ENCODE measurements at regions not wholly inside any gene's neighbourhood (a gene's known extent, or its start where the extent isn't known, plus 50 kb on each side); places are given as distances from the start of the nearest gene placed in this dataset.

GRCh38 chr2:126602334-126602733 lies 53.6 kb upstream of the GYPC start:
- no peak overlapping the region for H3K4me3 Mint-ChIP-seq
- H3K4me1 ChIP-seq (ENCODE audit: control insufficient read depth, insufficient read depth, low read length) = no peaks in the 10 kb centered on the region
- H3K27me3 Mint-ChIP-seq (ENCODE audit: insufficient read depth) = no peaks in the 10 kb centered on the region
- WGBS, 2 experiments (ENCODE audit: insufficient coverage in 1 of 2, insufficient read length in 1 of 2) = 76 to 88% methylated on average over 2 of the region's 2 CpGs
- no peak overlapping the region for H3K27ac Mint-ChIP-seq
- no peak overlapping the region for H3K27ac ChIP-seq (ENCODE audit: low read depth, low read length)
- no peak overlapping the region for H3K4me3 ChIP-seq (ENCODE audit: low read length)
- H3K27me3 ChIP-seq (ENCODE audit: control insufficient read depth, insufficient read depth, low read length, poor library complexity, severe bottlenecking) = no peaks in the 10 kb centered on the region
- no peak for DNase-seq
- no peaks in the 10 kb centered on the region for H3K36me3 ChIP-seq (ENCODE audit: control insufficient read depth, insufficient read depth, low read length)
- H3K9ac ChIP-seq (ENCODE audit: extremely low read depth, low read length, poor library complexity, severe bottlenecking) = no peak overlapping the region
- TF ChIP-seq, protein P1, sequence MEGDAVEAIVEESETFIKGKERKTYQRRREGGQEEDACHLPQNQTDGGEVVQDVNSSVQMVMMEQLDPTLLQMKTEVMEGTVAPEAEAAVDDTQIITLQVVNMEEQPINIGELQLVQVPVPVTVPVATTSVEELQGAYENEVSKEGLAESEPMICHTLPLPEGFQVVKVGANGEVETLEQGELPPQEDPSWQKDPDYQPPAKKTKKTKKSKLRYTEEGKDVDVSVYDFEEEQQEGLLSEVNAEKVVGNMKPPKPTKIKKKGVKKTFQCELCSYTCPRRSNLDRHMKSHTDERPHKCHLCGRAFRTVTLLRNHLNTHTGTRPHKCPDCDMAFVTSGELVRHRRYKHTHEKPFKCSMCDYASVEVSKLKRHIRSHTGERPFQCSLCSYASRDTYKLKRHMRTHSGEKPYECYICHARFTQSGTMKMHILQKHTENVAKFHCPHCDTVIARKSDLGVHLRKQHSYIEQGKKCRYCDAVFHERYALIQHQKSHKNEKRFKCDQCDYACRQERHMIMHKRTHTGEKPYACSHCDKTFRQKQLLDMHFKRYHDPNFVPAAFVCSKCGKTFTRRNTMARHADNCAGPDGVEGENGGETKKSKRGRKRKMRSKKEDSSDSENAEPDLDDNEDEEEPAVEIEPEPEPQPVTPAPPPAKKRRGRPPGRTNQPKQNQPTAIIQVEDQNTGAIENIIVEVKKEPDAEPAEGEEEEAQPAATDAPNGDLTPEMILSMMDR (conservative IDR thresholded peaks at IDR 0.05) = no peak
- peaks cover 9% of the 10 kb centered on the region for H3K9me3 ChIP-seq (ENCODE audit: control insufficient read depth, low read length)
- H3K36me3 Mint-ChIP-seq (ENCODE audit: low read depth) = no peaks in the 10 kb centered on the region
- no peaks in the 10 kb centered on the region for H3K4me1 Mint-ChIP-seq
- H3K9me3 Mint-ChIP-seq = peaks cover 21% of the 10 kb centered on the region
